ENCODE measurements at regions not wholly inside any gene's neighbourhood (a gene's known extent, or its start where the extent isn't known, plus 50 kb on each side); places are given as distances from the start of the nearest gene placed in this dataset.
A peak's percentile ranks its signal among the peaks of the same experiment; 100 is the strongest.

DNA sequence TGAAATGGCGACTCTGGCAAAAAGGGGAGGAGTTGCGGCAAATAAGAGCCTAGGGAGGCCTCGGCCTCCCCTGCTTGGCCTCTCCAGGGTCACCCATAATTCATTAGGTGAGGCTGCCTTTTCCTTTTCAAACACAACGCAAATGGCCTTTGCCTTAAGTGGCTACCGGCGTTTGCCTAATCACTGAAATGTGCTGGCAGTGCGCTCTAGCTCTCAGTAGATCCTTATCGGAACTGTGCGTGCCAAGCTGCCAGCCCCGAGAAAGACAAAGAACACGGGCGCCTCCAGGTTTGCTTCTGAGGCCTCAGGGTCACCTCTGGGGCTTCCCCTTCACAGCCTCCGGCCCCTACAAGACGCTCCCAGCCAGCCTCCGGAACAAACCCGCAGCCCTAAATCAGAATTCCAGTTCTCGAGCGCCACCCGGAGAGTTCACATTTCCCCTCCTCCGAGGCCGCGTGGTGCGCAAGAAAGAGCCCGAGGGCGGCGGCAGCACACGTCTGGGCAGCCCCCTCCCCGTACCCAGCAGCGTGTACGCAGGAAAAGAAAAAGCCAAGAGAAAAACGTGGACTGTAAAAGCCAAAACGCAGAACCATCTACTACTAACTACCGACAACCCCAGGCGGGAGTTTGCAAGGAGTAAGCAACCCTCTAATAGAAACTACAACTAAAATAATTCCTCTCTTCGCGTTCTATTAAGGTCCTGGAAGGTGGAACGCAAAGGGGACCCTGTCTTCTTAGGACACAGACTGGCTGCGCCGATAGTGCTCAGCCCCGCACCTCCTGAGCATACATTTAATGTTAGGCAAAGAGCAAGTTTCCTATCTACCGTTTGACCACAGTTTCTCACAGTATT, 76.5 kb upstream of the BCOR start:
- H3K9me3 Mint-ChIP-seq (ENCODE audit: low read depth, unreplicated experiment), result no peaks in the 10 kb centered on the region

DNA sequence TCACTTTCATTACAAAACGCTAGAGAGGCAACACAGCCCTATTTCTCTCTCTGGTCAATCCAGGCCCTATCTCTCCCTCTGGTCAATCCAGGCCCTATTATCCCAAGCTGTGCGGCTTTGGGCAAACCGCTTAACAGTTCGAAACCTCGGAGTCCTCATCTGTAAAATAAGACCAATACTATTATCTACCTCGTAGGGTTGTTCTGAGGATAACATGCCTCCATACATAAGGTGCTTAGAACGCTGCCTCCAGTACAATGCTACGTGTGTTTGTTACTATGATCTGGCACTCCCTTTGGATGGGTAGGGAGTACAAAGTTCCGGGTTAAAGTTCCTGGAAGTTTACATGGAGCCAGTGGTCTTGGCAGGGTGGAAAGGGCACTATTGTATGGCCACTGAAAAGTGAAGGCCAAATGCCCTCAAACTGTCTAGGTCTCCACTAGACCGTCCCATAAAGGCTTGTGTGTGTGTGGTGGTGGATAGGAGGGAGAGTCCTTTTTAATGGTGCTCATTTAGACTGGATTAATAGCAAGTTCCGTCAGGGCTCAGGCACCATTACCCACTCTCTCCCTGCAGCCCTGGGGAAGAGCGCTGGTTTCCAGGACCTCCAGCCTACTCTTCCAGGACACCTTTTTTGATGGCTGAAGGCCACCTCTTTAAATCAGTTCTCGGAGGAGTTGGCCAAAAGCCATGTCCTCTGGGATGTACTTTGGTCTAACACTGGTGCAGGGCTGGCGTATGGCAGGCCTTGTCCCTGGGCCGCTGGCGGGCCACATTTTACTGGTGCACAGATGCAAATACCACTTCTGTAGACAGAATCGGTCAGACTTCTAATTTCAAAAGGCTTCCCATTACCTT, 75.6 kb upstream of the BCOR start:
- H3K4me3 Mint-ChIP-seq (ENCODE audit: low read depth, unreplicated experiment), result peak overlapping the region; percentile 77
- TF ChIP-seq, protein P1, sequence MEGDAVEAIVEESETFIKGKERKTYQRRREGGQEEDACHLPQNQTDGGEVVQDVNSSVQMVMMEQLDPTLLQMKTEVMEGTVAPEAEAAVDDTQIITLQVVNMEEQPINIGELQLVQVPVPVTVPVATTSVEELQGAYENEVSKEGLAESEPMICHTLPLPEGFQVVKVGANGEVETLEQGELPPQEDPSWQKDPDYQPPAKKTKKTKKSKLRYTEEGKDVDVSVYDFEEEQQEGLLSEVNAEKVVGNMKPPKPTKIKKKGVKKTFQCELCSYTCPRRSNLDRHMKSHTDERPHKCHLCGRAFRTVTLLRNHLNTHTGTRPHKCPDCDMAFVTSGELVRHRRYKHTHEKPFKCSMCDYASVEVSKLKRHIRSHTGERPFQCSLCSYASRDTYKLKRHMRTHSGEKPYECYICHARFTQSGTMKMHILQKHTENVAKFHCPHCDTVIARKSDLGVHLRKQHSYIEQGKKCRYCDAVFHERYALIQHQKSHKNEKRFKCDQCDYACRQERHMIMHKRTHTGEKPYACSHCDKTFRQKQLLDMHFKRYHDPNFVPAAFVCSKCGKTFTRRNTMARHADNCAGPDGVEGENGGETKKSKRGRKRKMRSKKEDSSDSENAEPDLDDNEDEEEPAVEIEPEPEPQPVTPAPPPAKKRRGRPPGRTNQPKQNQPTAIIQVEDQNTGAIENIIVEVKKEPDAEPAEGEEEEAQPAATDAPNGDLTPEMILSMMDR (IDR thresholded peaks at IDR 0.05; ENCODE audit: unreplicated experiment), result no peak
- H3K4me1 Mint-ChIP-seq (ENCODE audit: low read depth, unreplicated experiment), result peaks cover 30% of the 10 kb centered on the region
- CTCF ChIA-PET, result no interaction called here
- BruUV-seq (replicated peaks), result no TSS peak
- peaks cover 41% of the 10 kb centered on the region for H3K36me3 Mint-ChIP-seq (ENCODE audit: insufficient read depth, unreplicated experiment)
- no peak overlapping the region for H3K27ac Mint-ChIP-seq (ENCODE audit: unreplicated experiment)
- no peaks in the 10 kb centered on the region for H3K9me3 Mint-ChIP-seq (ENCODE audit: low read depth, unreplicated experiment)
- no peaks in the 10 kb centered on the region for H3K27me3 Mint-ChIP-seq (ENCODE audit: unreplicated experiment)
- DNase-seq, result no peak
- intact Hi-C loops (cut with micrococcal nuclease; ENCODE audit: unreplicated experiment), result loop anchor here (5.0 to 10.0 kb wide), 5 partner anchors 94 to 909 kb away; no protein-coding TSS in a partner anchor

More for the DNA sequence above, 76.5 kb upstream of the BCOR start:
- intact Hi-C loops (cut with micrococcal nuclease; ENCODE audit: unreplicated experiment), result loop anchor here (5.0 to 10.0 kb wide), 5 partner anchors 93 to 909 kb away; no protein-coding TSS in a partner anchor
- DNase-seq, result peak; percentile 78
- BruUV-seq (replicated peaks), result TSS peak; percentile 39
- TF ChIP-seq, protein P1 (IDR thresholded peaks at IDR 0.05; ENCODE audit: unreplicated experiment), result no peak
- H3K4me3 Mint-ChIP-seq (ENCODE audit: low read depth, unreplicated experiment), result peak overlapping the region; percentile 77
- peaks cover 41% of the 10 kb centered on the region for H3K36me3 Mint-ChIP-seq (ENCODE audit: insufficient read depth, unreplicated experiment)
- no peaks in the 10 kb centered on the region for H3K27me3 Mint-ChIP-seq (ENCODE audit: unreplicated experiment)
- peak overlapping the region; percentile 86 for H3K27ac Mint-ChIP-seq (ENCODE audit: unreplicated experiment)
- H3K4me1 Mint-ChIP-seq (ENCODE audit: low read depth, unreplicated experiment), result peaks cover 30% of the 10 kb centered on the region
- CTCF ChIA-PET, result interaction anchor here (0.5 kb wide), 1 partner anchor 1007 kb away, joined by 5 read pairs; no protein-coding TSS in a partner anchor

DNA sequence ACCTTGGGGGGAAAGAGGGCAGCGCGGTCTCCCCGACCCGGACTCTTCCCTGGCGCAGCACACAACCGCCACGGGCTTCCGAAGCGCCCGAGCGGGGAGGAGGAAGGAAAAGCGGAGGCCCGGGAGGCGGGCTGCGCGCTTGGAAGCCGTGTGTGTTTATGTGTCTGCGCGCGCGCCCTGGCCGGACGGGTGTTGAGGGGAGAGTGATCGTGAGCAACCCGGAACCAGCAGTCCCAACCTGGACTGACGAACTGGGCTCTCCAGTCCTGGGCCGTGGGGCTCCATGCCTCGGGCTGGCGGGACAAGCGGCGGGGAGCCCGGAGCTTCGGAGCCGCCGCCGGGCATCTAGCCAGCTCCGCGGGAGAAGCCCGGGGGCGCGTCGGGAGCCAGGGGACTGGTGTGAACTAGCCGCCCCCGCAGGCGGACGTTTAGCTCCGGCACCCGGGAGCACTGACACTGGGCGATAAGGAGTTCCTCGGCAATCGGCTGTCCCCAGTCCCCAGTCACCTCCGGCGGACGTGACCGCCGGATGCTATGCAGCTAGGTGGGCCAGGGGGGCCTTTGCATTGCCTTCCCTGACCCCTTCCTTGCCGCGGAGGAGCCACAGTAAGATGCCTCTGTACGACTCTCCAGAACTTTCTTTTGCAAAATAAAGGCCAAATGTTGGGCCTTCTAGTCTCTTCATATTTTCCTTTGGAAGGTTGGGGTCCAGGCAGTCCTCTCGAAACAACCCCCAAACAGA, 74.8 kb upstream of the BCOR start:
- no TSS peak for BruUV-seq (replicated peaks)
- H3K9me3 Mint-ChIP-seq (ENCODE audit: low read depth, unreplicated experiment), result no peaks in the 10 kb centered on the region
- TF ChIP-seq, protein P1 (IDR thresholded peaks at IDR 0.05; ENCODE audit: unreplicated experiment), result no peak
- peaks cover 6% of the 10 kb centered on the region for H3K27me3 Mint-ChIP-seq (ENCODE audit: unreplicated experiment)
- peak overlapping the region; percentile 77 for H3K4me3 Mint-ChIP-seq (ENCODE audit: low read depth, unreplicated experiment)
- peak overlapping the region; percentile 42 for H3K27ac Mint-ChIP-seq (ENCODE audit: unreplicated experiment)
- no peak for DNase-seq
- CTCF ChIA-PET, result no interaction called here
- H3K4me1 Mint-ChIP-seq (ENCODE audit: low read depth, unreplicated experiment), result peaks cover 36% of the 10 kb centered on the region
- intact Hi-C loops (cut with micrococcal nuclease; ENCODE audit: unreplicated experiment), result loop anchor here (5.0 to 10.0 kb wide), 5 partner anchors 95 to 908 kb away; no protein-coding TSS in a partner anchor
- H3K36me3 Mint-ChIP-seq (ENCODE audit: insufficient read depth, unreplicated experiment), result peaks cover 41% of the 10 kb centered on the region
